ENCODE measurements at regions not wholly inside any gene's neighbourhood (a gene's known extent, or its start where the extent isn't known, plus 50 kb on each side); places are given as distances from the start of the nearest gene placed in this dataset.

- H3K36me3 ChIP-seq (ENCODE audit: control insufficient read depth in 5 of 5, insufficient read depth in 5 of 5, low read length in 5 of 5): no peaks in the 10 kb centered on the region
- H3K4me3 ChIP-seq (ENCODE audit: low read depth in 1 of 5, low read length in 5 of 5): no peak overlapping the region
- no peaks in the 10 kb centered on the region for H3K4me1 ChIP-seq (ENCODE audit: control insufficient read depth in 5 of 5, insufficient read depth in 5 of 5, low read length in 5 of 5)
- no peak overlapping the region for H3K9ac ChIP-seq (ENCODE audit: low read length in 5 of 5)
- no peak overlapping the region for H3K27ac ChIP-seq (ENCODE audit: low read depth, low read length)
- H3K9me3 ChIP-seq (ENCODE audit: control insufficient read depth in 5 of 5, low read length in 5 of 5): no peaks in the 10 kb centered on the region
- H3K27me3 ChIP-seq (ENCODE audit: control insufficient read depth in 5 of 5, insufficient read depth in 4 of 5, low read length in 5 of 5): no peaks in the 10 kb centered on the region
These were observed 606.6 kb downstream of the EFNB2 start for GRCh38 chr13:105928901-105929300.

- Histone ChIP-seq H3K27ac (ENCODE audit: low read depth, low read length) (no peak overlapping the region), H3K9me3 (ENCODE audit: control insufficient read depth in 5 of 5, low read length in 5 of 5) (no peaks in the 10 kb centered on the region), H3K4me3 (ENCODE audit: low read depth in 1 of 5, low read length in 5 of 5) (no peak overlapping the region), H3K9ac (ENCODE audit: low read length in 5 of 5) (no peak overlapping the region), H3K27me3 (ENCODE audit: control insufficient read depth in 5 of 5, insufficient read depth in 4 of 5, low read length in 5 of 5) (no peaks in the 10 kb centered on the region), H3K36me3 (ENCODE audit: control insufficient read depth in 5 of 5, insufficient read depth in 5 of 5, low read length in 5 of 5) (no peaks in the 10 kb centered on the region), H3K4me1 (ENCODE audit: control insufficient read depth in 5 of 5, insufficient read depth in 5 of 5, low read length in 5 of 5) (no peaks in the 10 kb centered on the region)
These were observed 607.4 kb downstream of the EFNB2 start for GRCh38 chr13:105928048-105928447.

GRCh38 chr13:105925496-105925895 is 610.0 kb downstream of the EFNB2 start:
- no peaks in the 10 kb centered on the region for H3K27me3 ChIP-seq (ENCODE audit: control insufficient read depth in 5 of 5, insufficient read depth in 4 of 5, low read length in 5 of 5)
- no peaks in the 10 kb centered on the region for H3K9me3 ChIP-seq (ENCODE audit: control insufficient read depth in 5 of 5, low read length in 5 of 5)
- no peaks in the 10 kb centered on the region for H3K36me3 ChIP-seq (ENCODE audit: control insufficient read depth in 5 of 5, insufficient read depth in 5 of 5, low read length in 5 of 5)
- H3K4me1 ChIP-seq (ENCODE audit: control insufficient read depth in 5 of 5, insufficient read depth in 5 of 5, low read length in 5 of 5): no peaks in the 10 kb centered on the region
- no peak overlapping the region for H3K9ac ChIP-seq (ENCODE audit: low read length in 5 of 5)
- H3K4me3 ChIP-seq (ENCODE audit: low read depth in 1 of 5, low read length in 5 of 5): no peak overlapping the region
- H3K27ac ChIP-seq (ENCODE audit: low read depth, low read length): no peak overlapping the region

- Histone ChIP-seq H3K9ac (ENCODE audit: low read length in 5 of 5) (no peak overlapping the region), H3K9me3 (ENCODE audit: control insufficient read depth in 5 of 5, low read length in 5 of 5) (no peaks in the 10 kb centered on the region), H3K27ac (ENCODE audit: low read depth, low read length) (no peak overlapping the region), H3K36me3 (ENCODE audit: control insufficient read depth in 5 of 5, insufficient read depth in 5 of 5, low read length in 5 of 5) (no peaks in the 10 kb centered on the region), H3K4me1 (ENCODE audit: control insufficient read depth in 5 of 5, insufficient read depth in 5 of 5, low read length in 5 of 5) (peaks cover 0 to 10% (median 3%) of the 10 kb centered on the region in 5 donors), H3K4me3 (ENCODE audit: low read depth in 1 of 5, low read length in 5 of 5) (no peak overlapping the region), H3K27me3 (ENCODE audit: control insufficient read depth in 5 of 5, insufficient read depth in 4 of 5, low read length in 5 of 5) (no peaks in the 10 kb centered on the region)
These were observed 613.8 kb downstream of the EFNB2 start for GRCh38 chr13:105921711-105922110.

GRCh38 chr13:105920370-105920769 is 615.1 kb downstream of the EFNB2 start:
- no peak overlapping the region for H3K9ac ChIP-seq (ENCODE audit: low read length in 5 of 5)
- H3K4me1 ChIP-seq (ENCODE audit: control insufficient read depth in 5 of 5, insufficient read depth in 5 of 5, low read length in 5 of 5): peaks cover 0 to 10% (median 3%) of the 10 kb centered on the region in 5 donors
- H3K9me3 ChIP-seq (ENCODE audit: control insufficient read depth in 5 of 5, low read length in 5 of 5): no peaks in the 10 kb centered on the region
- no peaks in the 10 kb centered on the region for H3K36me3 ChIP-seq (ENCODE audit: control insufficient read depth in 5 of 5, insufficient read depth in 5 of 5, low read length in 5 of 5)
- H3K27ac ChIP-seq (ENCODE audit: low read depth, low read length): no peak overlapping the region
- no peaks in the 10 kb centered on the region for H3K27me3 ChIP-seq (ENCODE audit: control insufficient read depth in 5 of 5, insufficient read depth in 4 of 5, low read length in 5 of 5)
- H3K4me3 ChIP-seq (ENCODE audit: low read depth in 1 of 5, low read length in 5 of 5): no peak overlapping the region

GRCh38 chr13:105918842-105919741 is 616.4 kb downstream of the EFNB2 start:
- peaks cover 0 to 15% (median 4%) of the 10 kb centered on the region in 5 donors for H3K4me1 ChIP-seq (ENCODE audit: control insufficient read depth in 5 of 5, insufficient read depth in 5 of 5, low read length in 5 of 5)
- no peaks in the 10 kb centered on the region for H3K9me3 ChIP-seq (ENCODE audit: control insufficient read depth in 5 of 5, low read length in 5 of 5)
- H3K27me3 ChIP-seq (ENCODE audit: control insufficient read depth in 5 of 5, insufficient read depth in 4 of 5, low read length in 5 of 5): no peaks in the 10 kb centered on the region
- H3K4me3 ChIP-seq (ENCODE audit: low read depth in 1 of 5, low read length in 5 of 5): peak overlapping the region in 1 of 5 donors; percentile 33
- H3K27ac ChIP-seq (ENCODE audit: low read depth, low read length): no peak overlapping the region
- H3K36me3 ChIP-seq (ENCODE audit: control insufficient read depth in 5 of 5, insufficient read depth in 5 of 5, low read length in 5 of 5): no peaks in the 10 kb centered on the region
- no peak overlapping the region for H3K9ac ChIP-seq (ENCODE audit: low read length in 5 of 5)

- H3K27me3 ChIP-seq (ENCODE audit: control insufficient read depth in 5 of 5, insufficient read depth in 4 of 5, low read length in 5 of 5): no peaks in the 10 kb centered on the region
- no peak overlapping the region for H3K27ac ChIP-seq (ENCODE audit: low read depth, low read length)
- H3K4me1 ChIP-seq (ENCODE audit: control insufficient read depth in 5 of 5, insufficient read depth in 5 of 5, low read length in 5 of 5): peaks cover 0 to 15% (median 4%) of the 10 kb centered on the region in 5 donors
- H3K9me3 ChIP-seq (ENCODE audit: control insufficient read depth in 5 of 5, low read length in 5 of 5): no peaks in the 10 kb centered on the region
- H3K9ac ChIP-seq (ENCODE audit: low read length in 5 of 5): no peak overlapping the region
- H3K4me3 ChIP-seq (ENCODE audit: low read depth in 1 of 5, low read length in 5 of 5): no peak overlapping the region
- no peaks in the 10 kb centered on the region for H3K36me3 ChIP-seq (ENCODE audit: control insufficient read depth in 5 of 5, insufficient read depth in 5 of 5, low read length in 5 of 5)
These were observed 620.2 kb downstream of the EFNB2 start for GRCh38 chr13:105915146-105915850.

GRCh38 chr13:105914291-105915036 is 621.0 kb downstream of the EFNB2 start:
- Histone ChIP-seq H3K27me3 (ENCODE audit: control insufficient read depth in 5 of 5, insufficient read depth in 4 of 5, low read length in 5 of 5) (no peaks in the 10 kb centered on the region), H3K4me3 (ENCODE audit: low read depth in 1 of 5, low read length in 5 of 5) (no peak overlapping the region), H3K9me3 (ENCODE audit: control insufficient read depth in 5 of 5, low read length in 5 of 5) (no peaks in the 10 kb centered on the region), H3K9ac (ENCODE audit: low read length in 5 of 5) (no peak overlapping the region), H3K4me1 (ENCODE audit: control insufficient read depth in 5 of 5, insufficient read depth in 5 of 5, low read length in 5 of 5) (peaks cover 0 to 12% (median 4%) of the 10 kb centered on the region in 5 donors), H3K36me3 (ENCODE audit: control insufficient read depth in 5 of 5, insufficient read depth in 5 of 5, low read length in 5 of 5) (no peaks in the 10 kb centered on the region), H3K27ac (ENCODE audit: low read depth, low read length) (no peak overlapping the region)

- H3K9me3 ChIP-seq (ENCODE audit: control insufficient read depth in 5 of 5, low read length in 5 of 5): no peaks in the 10 kb centered on the region
- H3K27me3 ChIP-seq (ENCODE audit: control insufficient read depth in 5 of 5, insufficient read depth in 4 of 5, low read length in 5 of 5): no peaks in the 10 kb centered on the region
- no peak overlapping the region for H3K9ac ChIP-seq (ENCODE audit: low read length in 5 of 5)
- H3K36me3 ChIP-seq (ENCODE audit: control insufficient read depth in 5 of 5, insufficient read depth in 5 of 5, low read length in 5 of 5): no peaks in the 10 kb centered on the region
- no peak overlapping the region for H3K4me3 ChIP-seq (ENCODE audit: low read depth in 1 of 5, low read length in 5 of 5)
- H3K4me1 ChIP-seq (ENCODE audit: control insufficient read depth in 5 of 5, insufficient read depth in 5 of 5, low read length in 5 of 5): no peaks in the 10 kb centered on the region
- no peak overlapping the region for H3K27ac ChIP-seq (ENCODE audit: low read depth, low read length)
These were observed 626.9 kb downstream of the EFNB2 start for GRCh38 chr13:105908586-105908985.

Data from subcutaneous abdominal adipose tissue (tissue), 5 donors.